GM18511 (cell line): ENCODE measurements at regions not wholly inside any gene's neighbourhood (a gene's known extent, or its start where the extent isn't known, plus 50 kb on each side); places are given as distances from the start of the nearest gene placed in this dataset.
"Not testable (repeated sequence)": the region's sequence is repeated elsewhere in the genome, so short reads cannot be mapped to it uniquely, and the experiment has no call there.

Experiments
- ATAC-seq: cut with Tn5 transposase; IDR thresholded peaks from one replicate; pipeline ENCODE4 v1.9.1; 2021; ENCODE audit warnings: mild to moderate bottlenecking, moderate library complexity; ENCODE audit not compliant: unreplicated experiment

- no peak for ATAC-seq
Measured at GRCh38 chr4:33739884-33740632, 2504.3 kb downstream of the ARAP2 start.

GRCh38 chr4:33740871-33741270 is 2503.4 kb downstream of the ARAP2 start:
- not testable (repeated sequence) for ATAC-seq

DNA sequence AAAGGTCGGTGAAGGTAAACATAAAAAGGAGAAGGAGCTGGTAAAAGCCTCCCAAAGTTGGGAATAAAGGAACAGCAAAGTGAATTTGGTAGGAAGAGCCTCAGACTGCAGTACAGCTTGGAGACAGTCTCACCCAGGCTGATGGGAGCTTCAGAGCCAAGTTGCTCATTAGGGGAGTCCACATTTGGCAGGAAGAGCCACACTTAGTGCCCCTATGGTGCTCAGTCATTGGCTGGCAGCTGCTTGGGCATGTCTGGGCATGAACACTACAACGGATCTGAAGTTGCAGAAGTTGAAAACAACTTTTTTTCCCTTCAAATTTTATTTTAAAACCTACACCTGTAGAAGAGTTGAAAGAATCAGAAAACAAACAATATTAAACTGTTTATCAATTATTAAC is 2497.3 kb downstream of the ARAP2 start:
- peak; percentile 77 for ATAC-seq

- ATAC-seq: no peak
Measured at GRCh38 chr4:33751050-33751449, 2493.3 kb downstream of the ARAP2 start.

- ATAC-seq: no peak
Measured at GRCh38 chr4:33772582-33772981, 2471.7 kb downstream of the ARAP2 start.

DNA sequence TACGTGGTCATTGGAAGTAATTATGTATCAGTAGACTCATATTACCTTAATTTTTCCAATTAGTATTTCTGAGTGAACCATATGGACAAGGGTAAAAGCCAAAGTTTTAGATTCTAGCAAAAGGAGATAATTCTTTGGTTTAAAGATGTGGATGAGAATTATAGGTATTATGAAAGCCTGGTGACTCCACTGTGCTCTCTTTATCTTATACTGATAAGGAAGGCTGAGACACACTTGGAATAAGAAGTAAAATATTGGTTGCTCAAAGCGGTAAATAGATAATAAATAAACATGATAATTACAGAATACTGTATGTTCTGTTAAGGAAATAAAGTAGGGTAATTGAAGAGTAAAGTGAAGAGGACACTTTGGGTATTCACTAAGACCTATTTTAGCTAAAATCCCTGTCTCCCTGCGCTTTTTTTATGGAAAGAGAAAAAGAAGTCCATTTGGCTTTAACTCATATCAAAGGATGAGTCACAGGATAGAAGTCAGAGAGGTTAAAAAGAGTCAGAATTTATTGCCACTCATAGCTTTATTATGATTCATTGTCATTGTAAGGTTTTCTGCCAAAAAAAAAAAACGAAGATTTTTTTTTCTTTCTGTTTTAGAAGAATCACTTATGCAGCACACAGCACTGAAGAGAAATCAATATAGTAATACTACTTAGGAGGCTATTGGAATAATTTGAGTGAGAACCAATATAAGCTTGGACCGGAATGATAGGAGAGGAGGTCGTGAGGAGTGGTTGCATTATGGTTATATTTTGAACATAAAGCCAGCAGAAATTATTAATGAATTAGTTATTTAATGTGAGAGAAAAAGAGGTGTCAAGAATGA is 2463.1 kb downstream of the ARAP2 start:
- no peak for ATAC-seq

DNA sequence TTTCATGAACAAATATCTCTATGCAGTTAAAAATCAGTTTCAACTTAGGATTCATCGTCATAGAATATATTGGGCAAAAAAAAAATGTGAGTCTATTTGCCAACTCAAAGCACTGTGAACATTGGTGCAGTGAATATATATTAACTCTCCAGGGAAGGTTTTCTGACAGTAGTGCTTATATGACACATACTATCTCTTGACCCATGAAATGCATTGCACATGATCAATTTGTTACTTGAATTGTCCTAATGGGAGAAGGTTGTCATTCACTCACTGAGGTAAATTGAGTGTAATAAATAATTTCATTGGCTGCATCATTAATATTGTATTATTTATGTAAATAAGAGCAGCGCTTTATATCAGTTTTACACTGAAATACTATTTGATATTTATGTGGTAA is 2458.5 kb downstream of the ARAP2 start:
- ATAC-seq: no peak

DNA sequence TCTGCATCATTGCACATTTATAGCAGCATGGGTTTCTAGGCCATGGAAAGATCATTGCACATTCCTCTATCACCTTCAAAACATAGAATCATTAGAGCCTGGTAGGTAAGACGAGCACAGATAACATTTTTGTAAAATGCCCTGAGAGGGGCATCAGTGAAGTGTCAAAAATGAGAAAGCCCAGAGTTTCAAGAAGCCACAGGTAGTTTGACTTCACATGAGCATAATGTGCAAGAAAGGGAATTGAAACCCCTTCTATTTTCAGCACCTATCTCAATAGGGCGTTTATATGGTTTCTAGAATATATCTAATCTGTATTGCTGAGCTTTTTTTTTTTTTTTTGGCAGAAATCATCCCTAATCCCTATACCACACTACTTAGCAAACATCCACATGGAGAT is 2441.7 kb downstream of the ARAP2 start:
- no peak for ATAC-seq

- ATAC-seq: no peak
Measured at GRCh38 chr4:33825685-33826084, 2418.6 kb downstream of the ARAP2 start.

DNA sequence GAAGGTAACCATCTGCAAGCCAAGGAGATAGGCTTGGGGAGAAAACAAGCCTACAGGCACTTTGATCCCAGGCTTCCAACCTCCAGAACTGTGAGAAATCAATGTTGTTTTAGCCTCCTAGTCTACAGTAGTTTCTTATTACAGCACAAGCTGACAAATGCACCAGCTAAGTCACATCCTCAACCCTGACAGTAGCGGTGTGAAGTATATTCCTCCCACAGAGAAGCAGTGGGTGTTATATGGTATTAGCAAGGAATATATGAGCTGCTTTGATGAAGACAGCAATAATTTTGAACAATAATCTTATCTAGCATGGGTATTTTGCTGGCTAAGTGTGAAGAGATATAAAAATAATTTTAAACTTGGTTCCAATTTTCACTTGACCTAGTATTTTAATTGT is 2415.0 kb downstream of the ARAP2 start:
- not testable (repeated sequence) for ATAC-seq

- no peak for ATAC-seq
Measured at GRCh38 chr4:33831442-33832066, 2412.8 kb downstream of the ARAP2 start.

DNA sequence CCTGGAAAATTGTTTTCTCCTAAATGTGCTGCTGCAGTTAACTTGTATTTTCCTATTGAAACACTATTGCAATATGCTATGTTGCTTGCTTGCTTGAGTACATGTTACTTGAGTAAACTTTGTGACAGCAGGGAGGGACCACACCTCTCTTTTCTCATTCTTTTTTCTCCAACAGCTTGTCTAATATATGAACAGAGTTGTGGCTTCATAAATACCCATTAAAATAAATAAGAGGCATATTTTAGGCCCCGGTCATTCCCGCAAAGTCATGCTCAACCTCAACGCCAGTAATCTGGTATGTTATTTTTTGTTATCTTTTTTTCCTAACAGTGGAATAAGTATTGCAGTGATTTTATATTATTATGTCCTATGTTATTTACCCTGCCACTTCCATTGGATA is 2408.6 kb downstream of the ARAP2 start:
- ATAC-seq: not testable (repeated sequence)

DNA sequence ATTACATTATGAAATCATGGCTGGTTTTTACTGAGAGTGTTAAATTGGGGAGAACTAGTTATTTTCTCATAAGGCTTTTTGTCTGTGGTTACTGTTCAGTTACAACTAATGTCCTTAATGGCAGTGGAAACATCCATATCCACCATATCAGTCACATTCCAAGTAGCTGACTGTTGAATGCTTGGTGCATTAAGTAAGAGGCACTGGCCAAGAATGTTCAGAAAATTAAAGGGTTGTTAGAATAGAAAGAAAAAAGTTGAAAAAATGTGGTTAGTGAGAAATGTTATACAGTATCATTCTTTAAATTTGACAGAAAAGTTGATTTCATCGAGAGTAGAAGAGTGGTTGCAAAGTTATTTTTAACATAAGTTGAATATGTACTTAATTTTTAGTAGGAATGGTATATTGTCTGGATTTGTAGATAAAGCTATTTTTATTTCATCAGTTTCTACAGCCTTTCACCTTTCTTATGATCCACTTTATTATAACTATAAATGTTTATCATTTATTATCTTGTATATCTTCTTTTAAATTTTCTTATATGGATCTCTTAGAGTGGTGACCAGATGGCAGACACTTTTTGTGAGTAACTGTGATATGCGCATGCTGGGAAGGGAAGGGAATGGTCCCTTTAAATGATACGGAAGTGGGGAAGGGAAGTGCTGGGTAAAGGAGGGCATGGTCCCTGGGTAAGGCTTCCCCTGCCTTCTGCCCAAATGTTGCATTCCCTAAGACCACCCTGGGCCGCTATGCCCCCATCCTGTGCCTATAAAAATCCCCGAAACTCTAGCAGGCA is 2407.1 kb downstream of the ARAP2 start:
- no peak for ATAC-seq

GRCh38 chr4:33841120-33841519 is 2403.2 kb downstream of the ARAP2 start:
- no peak for ATAC-seq

- no peak for ATAC-seq
Measured at GRCh38 chr4:33850371-33850902, 2393.9 kb downstream of the ARAP2 start.

DNA sequence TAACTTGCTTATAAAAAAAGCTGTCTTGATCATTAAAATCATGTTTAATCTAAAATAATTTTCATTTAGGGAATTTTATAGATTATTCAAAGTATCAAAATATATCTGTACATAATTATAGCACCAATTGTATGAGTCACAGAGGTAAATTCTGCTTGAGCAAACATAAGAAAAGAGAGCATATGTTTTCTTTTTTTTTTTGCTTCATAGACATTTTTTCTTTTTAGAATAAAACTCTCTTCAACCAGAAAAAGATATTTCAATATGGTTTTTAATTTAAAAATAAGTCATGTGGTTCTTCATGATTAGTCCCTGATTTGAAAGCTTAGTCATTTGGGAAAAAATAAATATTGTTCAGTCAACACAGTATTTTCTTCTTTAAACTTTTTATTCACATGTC is 2390.6 kb downstream of the ARAP2 start:
- not testable (repeated sequence) for ATAC-seq

- ATAC-seq: no peak
Measured at GRCh38 chr4:33864290-33864859, 2379.9 kb downstream of the ARAP2 start.

- ATAC-seq: no peak
Measured at GRCh38 chr4:33873791-33874190, 2370.5 kb downstream of the ARAP2 start.

DNA sequence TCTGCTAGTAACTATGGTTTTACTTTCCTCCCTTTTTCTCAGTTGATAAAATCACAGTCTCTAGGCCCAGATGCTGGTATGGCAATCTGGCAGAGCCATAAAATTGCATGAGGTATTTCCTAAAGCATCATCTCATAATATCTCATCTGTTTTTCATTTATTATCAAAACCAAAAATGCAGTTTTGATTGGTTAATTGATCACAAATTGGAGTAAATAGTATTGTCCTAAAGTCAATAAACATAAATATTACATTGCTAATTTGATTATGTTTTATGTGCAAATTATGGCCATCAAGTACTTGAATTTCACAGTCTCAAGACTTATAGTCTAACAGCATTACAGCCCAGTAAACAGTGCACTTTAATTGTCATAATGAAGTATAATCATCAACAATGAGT is 2365.6 kb downstream of the ARAP2 start:
- ATAC-seq: no peak

GRCh38 chr4:33881176-33881575 is 2363.1 kb downstream of the ARAP2 start:
- ATAC-seq: no peak
